Endothelial cell (in vitro differentiated cells): ENCODE measurements at regions not wholly inside any gene's neighbourhood (a gene's known extent, or its start where the extent isn't known, plus 50 kb on each side); places are given as distances from the start of the nearest gene placed in this dataset.

Source experiments
- DNase-seq: peaks from one replicate; pipeline ENCODE4 v3.0.0; 2021; ENCODE audit warnings: low spot score
- H3K27ac Mint-ChIP-seq: one replicate; pipeline ENCODE4 v1.8.0; 2021; ENCODE audit warnings: mixed read lengths, inconsistent platforms; ENCODE audit not compliant: unreplicated experiment
- H3K27me3 Mint-ChIP-seq: one replicate; pipeline ENCODE4 v1.8.0; 2021; ENCODE audit warnings: mild to moderate bottlenecking, moderate library complexity, mixed read lengths, inconsistent platforms; ENCODE audit not compliant: unreplicated experiment
- H3K36me3 Mint-ChIP-seq: one replicate; pipeline ENCODE4 v1.8.0; 2021; ENCODE audit warnings: mild to moderate bottlenecking, low read depth, mixed read lengths, inconsistent platforms; ENCODE audit not compliant: unreplicated experiment
- H3K4me1 Mint-ChIP-seq: one replicate; pipeline ENCODE4 v1.8.0; 2021; ENCODE audit warnings: mild to moderate bottlenecking, mixed read lengths, inconsistent platforms; ENCODE audit not compliant: unreplicated experiment
- H3K4me3 Mint-ChIP-seq: one replicate; pipeline ENCODE4 v1.8.0; 2021; ENCODE audit warnings: mild to moderate bottlenecking, mixed read lengths, inconsistent platforms; ENCODE audit not compliant: unreplicated experiment
- H3K9me3 Mint-ChIP-seq: one replicate; pipeline ENCODE4 v1.8.0; 2021; ENCODE audit warnings: mixed read lengths, inconsistent platforms; ENCODE audit not compliant: unreplicated experiment
- TF ChIP-seq, protein P1 (sequence below): fragments of 200-600 bp; sonication (generic); IDR thresholded peaks from one replicate; pipeline ENCODE4 v1.5.0; 2021; ENCODE audit warnings: antibody characterized with exemption; ENCODE audit not compliant: unreplicated experiment

DNA sequence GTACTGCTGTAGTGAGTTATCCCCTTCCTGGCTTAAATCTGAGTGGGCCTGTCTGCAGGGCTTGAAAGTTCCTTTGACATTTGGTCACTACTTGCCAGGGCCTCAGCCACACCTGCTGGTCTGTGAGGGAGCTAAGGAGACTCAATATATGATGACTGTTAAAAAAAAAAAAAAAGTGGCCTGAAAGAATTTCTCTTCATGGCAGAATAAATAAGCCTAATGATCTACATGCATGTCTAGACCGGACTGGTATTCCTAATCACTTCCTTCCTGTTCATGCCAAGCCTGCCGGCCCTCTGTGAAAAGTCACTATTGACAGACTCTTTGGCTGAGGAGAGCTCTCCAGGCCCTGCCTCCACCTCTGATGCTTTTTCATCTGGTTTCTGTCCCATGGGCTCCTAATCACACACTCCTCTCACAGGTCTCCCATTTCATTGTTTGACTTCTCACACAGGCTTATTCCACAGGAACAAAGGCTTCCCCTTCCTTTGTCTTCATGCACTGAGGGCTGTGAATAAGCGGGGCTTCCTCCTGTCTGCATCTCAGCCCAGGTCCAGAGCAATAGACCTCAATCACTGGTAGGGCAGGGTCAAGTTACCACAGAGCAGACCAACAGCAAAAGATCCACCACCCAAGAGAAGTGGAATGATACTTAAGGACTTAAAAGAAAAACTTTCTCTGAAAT, 99.1 kb upstream of the SEC61G start:
- H3K27me3 Mint-ChIP-seq = peaks cover 2% of the 10 kb centered on the region
- H3K27ac Mint-ChIP-seq = peak overlapping the region; percentile 80
- H3K4me3 Mint-ChIP-seq = no peak overlapping the region
- H3K9me3 Mint-ChIP-seq = no peaks in the 10 kb centered on the region
- DNase-seq = no peak
- H3K4me1 Mint-ChIP-seq = peaks cover 17% of the 10 kb centered on the region
- TF ChIP-seq, protein P1, sequence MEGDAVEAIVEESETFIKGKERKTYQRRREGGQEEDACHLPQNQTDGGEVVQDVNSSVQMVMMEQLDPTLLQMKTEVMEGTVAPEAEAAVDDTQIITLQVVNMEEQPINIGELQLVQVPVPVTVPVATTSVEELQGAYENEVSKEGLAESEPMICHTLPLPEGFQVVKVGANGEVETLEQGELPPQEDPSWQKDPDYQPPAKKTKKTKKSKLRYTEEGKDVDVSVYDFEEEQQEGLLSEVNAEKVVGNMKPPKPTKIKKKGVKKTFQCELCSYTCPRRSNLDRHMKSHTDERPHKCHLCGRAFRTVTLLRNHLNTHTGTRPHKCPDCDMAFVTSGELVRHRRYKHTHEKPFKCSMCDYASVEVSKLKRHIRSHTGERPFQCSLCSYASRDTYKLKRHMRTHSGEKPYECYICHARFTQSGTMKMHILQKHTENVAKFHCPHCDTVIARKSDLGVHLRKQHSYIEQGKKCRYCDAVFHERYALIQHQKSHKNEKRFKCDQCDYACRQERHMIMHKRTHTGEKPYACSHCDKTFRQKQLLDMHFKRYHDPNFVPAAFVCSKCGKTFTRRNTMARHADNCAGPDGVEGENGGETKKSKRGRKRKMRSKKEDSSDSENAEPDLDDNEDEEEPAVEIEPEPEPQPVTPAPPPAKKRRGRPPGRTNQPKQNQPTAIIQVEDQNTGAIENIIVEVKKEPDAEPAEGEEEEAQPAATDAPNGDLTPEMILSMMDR = no peak
- no peaks in the 10 kb centered on the region for H3K36me3 Mint-ChIP-seq

DNA sequence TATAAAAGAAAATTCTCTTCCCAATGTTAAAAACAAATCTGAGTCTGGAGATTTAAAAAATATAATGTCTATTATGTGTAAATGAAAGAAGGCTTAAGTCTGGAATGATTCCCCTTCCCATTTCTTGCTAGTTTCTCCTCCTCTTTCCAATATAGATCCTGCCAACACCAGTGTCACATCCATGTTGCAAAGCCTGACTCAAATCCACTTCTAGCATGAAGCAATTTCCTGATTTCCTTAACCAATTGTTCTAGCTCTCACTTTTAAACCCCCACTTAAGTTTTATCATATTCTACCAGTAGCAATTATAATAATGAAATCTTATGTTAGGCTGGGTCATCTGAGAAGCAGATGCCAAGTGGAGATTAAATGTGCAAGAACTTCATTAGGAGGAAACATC, 100.1 kb upstream of the SEC61G start:
- Mint-ChIP-seq H3K36me3 (no peaks in the 10 kb centered on the region), H3K27me3 (peaks cover 2% of the 10 kb centered on the region), H3K27ac (no peak overlapping the region), H3K4me3 (no peak overlapping the region), H3K9me3 (no peaks in the 10 kb centered on the region), H3K4me1 (peaks cover 17% of the 10 kb centered on the region)
- TF ChIP-seq, protein P1 = no peak
- no peak for DNase-seq

DNA sequence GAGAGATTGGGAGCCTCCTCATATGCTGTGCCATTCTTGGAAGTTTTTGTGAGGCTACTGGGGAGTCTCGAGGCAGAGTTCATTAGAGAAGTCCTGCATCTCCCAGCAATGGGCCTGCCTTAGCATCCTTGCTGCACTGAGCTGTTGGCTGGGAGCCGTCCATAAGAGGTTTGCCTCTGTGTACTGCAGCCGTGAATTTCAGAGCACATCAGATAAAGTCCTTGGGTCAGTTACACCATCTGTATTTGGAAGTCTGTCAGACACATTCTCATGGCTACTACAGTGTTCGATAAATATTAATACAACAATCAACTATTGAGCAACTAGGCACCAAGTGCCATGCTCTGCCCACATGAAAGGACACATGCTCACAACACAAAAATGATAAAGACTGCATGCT, 100.5 kb upstream of the SEC61G start:
- Mint-ChIP-seq H3K4me3 (no peak overlapping the region), H3K36me3 (no peaks in the 10 kb centered on the region), H3K9me3 (no peaks in the 10 kb centered on the region), H3K27me3 (peaks cover 2% of the 10 kb centered on the region), H3K4me1 (peaks cover 17% of the 10 kb centered on the region), H3K27ac (no peak overlapping the region)
- TF ChIP-seq, protein P1 = no peak
- DNase-seq = no peak

DNA sequence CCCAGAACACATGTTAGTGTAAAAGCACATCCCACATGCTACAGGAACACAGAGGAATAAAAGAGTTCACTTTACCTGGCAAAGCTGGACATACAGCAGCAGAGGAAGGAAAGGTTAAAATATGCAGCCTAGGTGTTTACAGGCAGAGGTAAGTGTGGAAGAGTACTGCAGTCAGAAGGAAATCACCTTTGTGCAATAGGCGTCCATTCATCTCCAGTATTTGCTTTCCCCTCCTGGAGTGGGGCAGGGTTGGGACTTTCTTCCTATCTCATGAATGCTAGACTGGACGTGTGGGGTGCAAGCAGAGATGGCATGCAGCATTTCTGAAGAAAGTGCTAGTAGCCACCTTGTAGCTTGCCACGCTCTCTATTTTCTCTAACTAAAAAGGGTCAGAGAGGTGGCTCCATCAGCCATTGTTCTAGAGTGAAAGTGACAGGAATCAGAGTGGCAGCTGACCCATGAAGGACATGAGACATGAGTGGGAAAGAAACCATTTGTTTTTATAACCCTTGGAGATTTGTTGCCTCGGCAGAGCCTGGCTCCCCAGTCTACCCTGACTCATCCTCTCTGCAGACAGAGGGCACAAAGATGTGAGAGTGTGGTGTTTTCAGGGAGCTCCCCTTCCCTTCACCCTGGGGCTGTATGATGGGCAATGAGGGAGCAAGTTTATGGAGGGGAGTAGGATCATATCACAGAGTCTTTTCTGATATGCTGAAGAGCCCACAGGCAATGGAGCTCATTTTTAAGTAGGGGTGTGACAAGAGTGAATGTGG, 101.2 kb upstream of the SEC61G start:
- Mint-ChIP-seq H3K9me3 (no peaks in the 10 kb centered on the region), H3K27me3 (peaks cover 2% of the 10 kb centered on the region), H3K36me3 (no peaks in the 10 kb centered on the region), H3K4me1 (peaks cover 17% of the 10 kb centered on the region), H3K4me3 (no peak overlapping the region), H3K27ac (no peak overlapping the region)
- no peak for DNase-seq
- TF ChIP-seq, protein P1 = no peak

DNA sequence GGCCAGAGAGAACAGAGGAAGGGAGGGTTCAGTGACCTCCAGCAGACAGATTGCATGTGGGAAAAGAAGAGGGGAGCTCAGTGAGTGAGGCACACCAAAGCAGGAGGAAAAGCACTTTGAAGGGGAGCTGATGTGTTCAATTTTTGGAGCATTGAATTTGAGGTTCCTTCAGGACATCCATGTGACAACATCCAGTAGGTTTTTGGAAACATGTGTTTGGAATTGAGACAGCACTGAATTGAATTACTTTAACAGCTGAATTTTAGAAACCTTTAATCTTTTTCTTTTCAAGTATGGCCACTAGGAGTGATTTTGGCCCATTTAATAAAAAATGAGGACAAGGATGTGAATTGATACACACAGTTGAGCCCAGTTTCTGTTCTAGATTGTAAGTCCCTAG, 101.8 kb upstream of the SEC61G start:
- TF ChIP-seq, protein P1 = peak; percentile 18
- Mint-ChIP-seq H3K27me3 (peaks cover 2% of the 10 kb centered on the region), H3K9me3 (no peaks in the 10 kb centered on the region), H3K4me1 (peaks cover 17% of the 10 kb centered on the region), H3K27ac (no peak overlapping the region), H3K4me3 (no peak overlapping the region), H3K36me3 (no peaks in the 10 kb centered on the region)
- no peak for DNase-seq
